Cardiac muscle cell (in vitro differentiated cells and primary cell): ENCODE measurements at regions not wholly inside any gene's neighbourhood (a gene's known extent, or its start where the extent isn't known, plus 50 kb on each side); places are given as distances from the start of the nearest gene placed in this dataset.

ENCODE experiments used
- DNase-seq, 2 donors: peaks; one replicate each; pipeline versions ENCODE4 v3.0.0 to v3.0.0-alpha.2; 2010 to 2017; ENCODE audit warnings: low read depth in 1 of 2, low spot score in 1 of 2
- H3K27ac ChIP-seq: fragments of 200-600 bp; sonication (generic); 2 replicates; pipeline ENCODE4 v1.5.1; 2016
- H3K27me3 ChIP-seq: fragments of 200-600 bp; sonication (generic); 2 replicates; pipeline ENCODE4 v1.6.0; 2016; ENCODE audit warnings: control low read depth
- H3K36me3 ChIP-seq: fragments of 200-600 bp; sonication (generic); 2 replicates; pipeline ENCODE4 v1.5.1; 2016; ENCODE audit warnings: control low read depth
- H3K4me1 ChIP-seq: fragments of 200-600 bp; sonication (generic); 2 replicates; pipeline ENCODE4 v1.8.1; 2017; ENCODE audit warnings: low read depth, mild to moderate bottlenecking, mixed run types
- H3K4me3 ChIP-seq: fragments of 200-600 bp; sonication (generic); 2 replicates; pipeline ENCODE4 v1.5.1; 2016; ENCODE audit warnings: mild to moderate bottlenecking
- H3K9me3 ChIP-seq: fragments of 200-600 bp; sonication (generic); 2 replicates; pipeline ENCODE4 v1.5.1; 2017; ENCODE audit warnings: low read depth, mild to moderate bottlenecking, control low read depth
- TF ChIP-seq, protein P1 (sequence below): IDR thresholded peaks from 2 replicates; pipeline ENCODE4 v1.5.1; 2012; ENCODE audit warnings: low read depth, mild to moderate bottlenecking, low read length

- H3K9me3 ChIP-seq: no peaks in the 10 kb centered on the region
- no peaks in the 10 kb centered on the region for H3K4me1 ChIP-seq
- H3K27me3 ChIP-seq: peaks cover 6% of the 10 kb centered on the region
- TF ChIP-seq, protein P1, sequence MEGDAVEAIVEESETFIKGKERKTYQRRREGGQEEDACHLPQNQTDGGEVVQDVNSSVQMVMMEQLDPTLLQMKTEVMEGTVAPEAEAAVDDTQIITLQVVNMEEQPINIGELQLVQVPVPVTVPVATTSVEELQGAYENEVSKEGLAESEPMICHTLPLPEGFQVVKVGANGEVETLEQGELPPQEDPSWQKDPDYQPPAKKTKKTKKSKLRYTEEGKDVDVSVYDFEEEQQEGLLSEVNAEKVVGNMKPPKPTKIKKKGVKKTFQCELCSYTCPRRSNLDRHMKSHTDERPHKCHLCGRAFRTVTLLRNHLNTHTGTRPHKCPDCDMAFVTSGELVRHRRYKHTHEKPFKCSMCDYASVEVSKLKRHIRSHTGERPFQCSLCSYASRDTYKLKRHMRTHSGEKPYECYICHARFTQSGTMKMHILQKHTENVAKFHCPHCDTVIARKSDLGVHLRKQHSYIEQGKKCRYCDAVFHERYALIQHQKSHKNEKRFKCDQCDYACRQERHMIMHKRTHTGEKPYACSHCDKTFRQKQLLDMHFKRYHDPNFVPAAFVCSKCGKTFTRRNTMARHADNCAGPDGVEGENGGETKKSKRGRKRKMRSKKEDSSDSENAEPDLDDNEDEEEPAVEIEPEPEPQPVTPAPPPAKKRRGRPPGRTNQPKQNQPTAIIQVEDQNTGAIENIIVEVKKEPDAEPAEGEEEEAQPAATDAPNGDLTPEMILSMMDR: no peak
- no peaks in the 10 kb centered on the region for H3K36me3 ChIP-seq
- H3K27ac ChIP-seq: no peak overlapping the region
- no peak overlapping the region for H3K4me3 ChIP-seq
- DNase-seq: peak in 1 of 2 donors; percentile 70
Observed at GRCh38 chr17:73976676-73977521, 226.6 kb upstream of the RPL38 start.

DNA sequence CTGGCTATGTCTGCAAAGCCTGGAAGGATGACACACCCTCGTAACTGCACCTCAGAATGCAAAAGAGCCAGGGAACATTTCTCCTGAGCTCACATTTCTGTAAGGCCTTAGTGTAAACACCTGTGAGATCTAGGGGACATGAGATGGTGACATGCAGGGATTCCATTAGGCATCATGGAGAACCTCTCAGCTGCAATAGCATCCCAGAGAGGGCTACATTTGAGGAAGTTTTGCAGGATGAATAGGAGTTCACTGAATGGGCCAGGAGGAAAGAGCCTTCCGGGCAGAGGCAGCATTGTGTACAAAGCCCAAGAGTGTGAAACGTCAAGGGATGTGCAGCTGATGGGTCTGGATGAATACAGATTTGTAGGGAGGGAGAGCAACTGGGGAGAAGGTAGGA is 223.0 kb upstream of the RPL38 start:
- Histone ChIP-seq H3K9me3 (no peaks in the 10 kb centered on the region), H3K36me3 (no peaks in the 10 kb centered on the region), H3K4me1 (no peaks in the 10 kb centered on the region), H3K4me3 (no peak overlapping the region), H3K27me3 (peaks cover 6% of the 10 kb centered on the region), H3K27ac (no peak overlapping the region)
- TF ChIP-seq, protein P1: no peak
- no peak for DNase-seq

DNA sequence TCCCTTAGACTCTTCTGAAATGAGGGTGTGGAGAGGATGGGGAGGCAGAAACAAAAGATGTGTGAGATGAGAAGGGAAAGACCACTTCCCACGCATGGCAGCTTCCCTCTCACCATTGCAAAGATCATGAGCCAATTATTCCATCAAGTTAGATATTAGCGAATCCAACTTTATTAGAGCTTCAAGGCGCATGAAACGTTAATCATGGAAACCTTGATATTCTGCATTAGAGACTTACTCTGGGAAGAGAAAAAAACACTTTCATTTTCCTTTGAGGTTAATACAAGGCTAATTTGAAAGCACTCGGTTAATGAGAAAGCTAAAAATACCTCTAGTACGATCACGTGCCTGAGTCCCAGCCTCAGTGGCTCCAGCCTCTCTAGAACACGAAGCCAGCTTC is 220.6 kb upstream of the RPL38 start:
- no peaks in the 10 kb centered on the region for H3K9me3 ChIP-seq
- TF ChIP-seq, protein P1: no peak
- DNase-seq: no peak

DNA sequence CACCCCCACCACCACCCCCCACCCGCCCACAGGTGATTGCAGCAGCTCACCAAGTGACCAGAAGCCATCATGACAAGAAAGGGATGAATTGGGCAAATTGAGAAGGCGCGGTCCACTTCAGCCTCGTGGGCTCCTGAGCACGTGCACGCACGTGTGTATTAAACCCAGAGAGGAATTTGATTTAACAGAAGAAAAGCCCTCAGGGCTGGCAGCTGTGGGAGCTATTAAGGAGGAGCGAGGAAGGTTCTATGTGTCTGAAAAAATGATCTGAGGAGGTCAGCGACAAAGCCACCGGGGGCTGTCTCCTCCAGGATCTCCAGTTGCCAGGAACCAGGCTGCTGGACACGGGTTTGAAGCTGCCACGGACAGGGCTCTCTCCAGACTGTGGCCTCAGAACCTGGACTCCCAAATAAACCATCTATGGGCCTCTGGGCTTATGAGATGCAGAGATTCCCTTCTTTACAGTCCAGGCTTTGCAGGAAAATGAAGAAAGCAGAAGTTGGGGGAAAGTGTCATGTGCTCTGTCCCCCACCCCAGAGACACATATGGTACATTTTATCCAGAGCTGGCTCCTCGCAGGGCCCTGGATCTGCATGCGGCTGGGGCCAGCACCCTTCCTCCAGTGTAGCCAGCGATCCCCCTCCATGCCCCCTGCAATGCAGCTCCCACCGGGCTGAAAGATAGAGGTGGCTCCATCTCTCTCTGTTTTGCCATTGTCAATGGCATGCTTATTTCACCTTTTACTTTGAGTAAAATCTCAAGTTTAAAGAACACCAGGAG is 219.7 kb upstream of the RPL38 start:
- no peaks in the 10 kb centered on the region for H3K9me3 ChIP-seq
- no peak overlapping the region for H3K4me3 ChIP-seq
- no peak overlapping the region for H3K27ac ChIP-seq
- peaks cover 6% of the 10 kb centered on the region for H3K27me3 ChIP-seq
- TF ChIP-seq, protein P1: no peak
- H3K36me3 ChIP-seq: no peaks in the 10 kb centered on the region
- no peak for DNase-seq
- H3K4me1 ChIP-seq: no peaks in the 10 kb centered on the region

More for the DNA sequence above, 220.6 kb upstream of the RPL38 start:
- no peaks in the 10 kb centered on the region for H3K4me1 ChIP-seq
- H3K36me3 ChIP-seq: no peaks in the 10 kb centered on the region
- no peak overlapping the region for H3K4me3 ChIP-seq
- H3K27me3 ChIP-seq: peaks cover 6% of the 10 kb centered on the region
- no peak overlapping the region for H3K27ac ChIP-seq

GRCh38 chr17:73984941-73985340 is 218.5 kb upstream of the RPL38 start:
- no peak for DNase-seq
- Histone ChIP-seq H3K27ac (no peak overlapping the region), H3K36me3 (no peaks in the 10 kb centered on the region), H3K4me1 (no peaks in the 10 kb centered on the region), H3K4me3 (no peak overlapping the region), H3K27me3 (peaks cover 3% of the 10 kb centered on the region), H3K9me3 (no peaks in the 10 kb centered on the region)
- TF ChIP-seq, protein P1: no peak
